ENCODE measurements at regions not wholly inside any gene's neighbourhood (a gene's known extent, or its start where the extent isn't known, plus 50 kb on each side); places are given as distances from the start of the nearest gene placed in this dataset.

DNA sequence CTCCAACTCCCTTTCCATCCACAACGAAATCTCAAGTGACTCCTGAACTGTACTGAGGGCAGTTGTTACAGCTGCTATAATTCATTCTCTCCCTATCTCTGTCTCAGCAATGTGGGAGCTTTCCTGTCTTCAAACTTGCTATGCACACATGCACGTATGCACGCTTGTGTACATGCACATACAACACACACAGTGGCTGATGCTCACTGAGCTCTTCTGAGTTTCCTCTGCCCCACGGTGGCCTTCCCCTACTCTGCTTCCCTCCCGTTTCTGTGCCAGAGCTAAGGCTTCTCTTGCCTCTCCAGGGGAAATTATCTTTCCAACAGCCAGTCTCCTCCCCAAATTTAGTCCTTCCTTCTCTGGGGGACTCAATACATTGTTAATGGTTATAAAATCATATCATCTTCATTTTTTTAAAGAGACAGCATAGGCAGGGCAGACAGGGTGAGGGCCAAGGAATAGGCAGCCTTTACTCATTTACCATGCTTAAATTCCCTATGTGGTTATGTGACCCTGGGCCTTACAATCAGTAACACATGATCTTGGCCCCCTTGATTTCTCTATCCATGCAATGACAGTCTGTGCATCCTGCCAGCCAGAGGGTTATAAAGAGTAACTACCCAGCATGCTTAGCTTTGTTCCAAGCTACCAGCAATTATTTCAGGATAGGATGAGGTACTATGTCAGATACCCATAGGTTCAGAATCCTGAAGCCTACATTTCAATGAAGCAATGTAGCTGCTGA is 111.9 kb upstream of the HMGA2 start:
- no peak for DNase-seq (ENCODE audit: low spot score)
- TF ChIP-seq, protein P1, sequence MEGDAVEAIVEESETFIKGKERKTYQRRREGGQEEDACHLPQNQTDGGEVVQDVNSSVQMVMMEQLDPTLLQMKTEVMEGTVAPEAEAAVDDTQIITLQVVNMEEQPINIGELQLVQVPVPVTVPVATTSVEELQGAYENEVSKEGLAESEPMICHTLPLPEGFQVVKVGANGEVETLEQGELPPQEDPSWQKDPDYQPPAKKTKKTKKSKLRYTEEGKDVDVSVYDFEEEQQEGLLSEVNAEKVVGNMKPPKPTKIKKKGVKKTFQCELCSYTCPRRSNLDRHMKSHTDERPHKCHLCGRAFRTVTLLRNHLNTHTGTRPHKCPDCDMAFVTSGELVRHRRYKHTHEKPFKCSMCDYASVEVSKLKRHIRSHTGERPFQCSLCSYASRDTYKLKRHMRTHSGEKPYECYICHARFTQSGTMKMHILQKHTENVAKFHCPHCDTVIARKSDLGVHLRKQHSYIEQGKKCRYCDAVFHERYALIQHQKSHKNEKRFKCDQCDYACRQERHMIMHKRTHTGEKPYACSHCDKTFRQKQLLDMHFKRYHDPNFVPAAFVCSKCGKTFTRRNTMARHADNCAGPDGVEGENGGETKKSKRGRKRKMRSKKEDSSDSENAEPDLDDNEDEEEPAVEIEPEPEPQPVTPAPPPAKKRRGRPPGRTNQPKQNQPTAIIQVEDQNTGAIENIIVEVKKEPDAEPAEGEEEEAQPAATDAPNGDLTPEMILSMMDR (IDR thresholded peaks at IDR 0.05; ENCODE audit: extremely low read depth, missing control alignments) = no peak

- DNase-seq (ENCODE audit: low spot score) = no peak
Measured at GRCh38 chr12:65715961-65716360, 108.3 kb upstream of the HMGA2 start.

DNA sequence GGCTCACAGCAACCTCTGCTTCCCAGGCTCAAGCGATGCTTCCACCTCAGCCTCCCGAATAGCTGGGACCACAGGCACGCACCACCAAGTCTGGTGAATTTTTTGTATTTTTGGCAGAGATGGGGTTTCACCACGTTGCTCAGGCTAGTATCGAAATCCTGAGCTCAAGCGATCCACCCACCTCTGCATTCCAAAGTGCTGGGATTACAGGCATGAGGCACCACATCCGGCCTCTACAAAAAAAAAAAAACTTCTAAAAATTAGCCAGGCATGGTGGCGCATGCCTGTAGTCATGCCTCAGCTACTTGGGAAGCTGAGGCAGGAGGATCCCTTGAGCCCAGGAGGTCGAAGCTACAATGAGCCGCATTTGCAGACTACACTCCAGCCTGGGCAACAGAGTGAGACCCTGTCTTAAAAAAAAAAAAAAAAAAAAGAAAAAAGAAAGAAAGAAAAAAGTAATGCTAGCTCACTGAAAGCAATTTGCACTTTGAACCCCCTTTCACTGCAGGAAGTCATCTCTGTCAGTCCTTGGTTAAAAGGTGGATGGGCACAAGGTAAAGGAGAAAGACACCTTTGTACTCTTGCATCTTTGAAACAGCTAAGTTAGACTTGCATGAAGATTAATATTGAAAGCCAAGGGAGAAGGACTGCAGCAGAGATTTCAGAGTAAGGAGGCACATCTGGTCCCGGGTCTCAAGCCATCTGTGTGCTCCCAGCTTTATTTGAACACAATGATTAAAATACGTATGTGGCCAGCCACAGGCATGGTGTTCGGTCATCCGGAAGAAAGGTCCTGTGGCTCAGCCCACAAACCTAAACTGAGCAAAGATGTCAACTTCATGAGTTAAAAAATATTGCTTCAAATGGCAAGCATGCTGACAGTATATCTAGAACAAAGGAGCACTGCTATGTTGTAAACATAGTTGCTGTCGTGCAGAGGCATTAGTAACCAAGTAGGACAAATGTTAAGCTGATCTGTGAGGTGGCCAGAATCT is 103.8 kb upstream of the HMGA2 start:
- TF ChIP-seq, protein P1 (IDR thresholded peaks at IDR 0.05; ENCODE audit: extremely low read depth, missing control alignments) = no peak

More at GRCh38 chr12:65715961-65716360, 108.3 kb upstream of the HMGA2 start:
- TF ChIP-seq, protein P1 (IDR thresholded peaks at IDR 0.05; ENCODE audit: extremely low read depth, missing control alignments) = no peak

GRCh38 chr12:65721541-65722190 is 102.6 kb upstream of the HMGA2 start:
- DNase-seq (ENCODE audit: low spot score) = no peak
- TF ChIP-seq, protein P1 (IDR thresholded peaks at IDR 0.05; ENCODE audit: extremely low read depth, missing control alignments) = no peak

More for the DNA sequence above, 103.8 kb upstream of the HMGA2 start:
- DNase-seq (ENCODE audit: low spot score) = no peak

DNA sequence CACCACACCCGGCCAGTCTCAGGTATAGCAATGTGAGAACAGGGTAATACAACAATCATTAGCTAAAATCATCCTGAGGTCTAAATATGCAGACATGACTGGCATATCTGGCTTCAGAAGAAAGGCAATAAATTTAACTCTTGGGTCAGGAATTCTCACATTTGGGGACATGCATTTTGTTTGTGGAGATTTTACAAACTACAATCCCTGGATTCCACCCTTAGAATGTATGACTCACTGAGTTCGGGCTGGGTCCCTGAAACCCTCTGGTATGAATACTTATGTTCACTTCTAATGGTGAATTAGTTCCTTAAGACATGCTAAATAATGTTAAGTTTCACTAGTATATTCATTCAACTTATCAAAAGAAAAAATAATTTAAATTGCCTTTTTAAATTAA is 98.9 kb upstream of the HMGA2 start:
- DNase-seq (ENCODE audit: low spot score) = no peak

GRCh38 chr12:65728455-65728847 is 95.8 kb upstream of the HMGA2 start:
- no peak for DNase-seq (ENCODE audit: low spot score)
- TF ChIP-seq, protein P1 (IDR thresholded peaks at IDR 0.05; ENCODE audit: extremely low read depth, missing control alignments) = no peak

More for the DNA sequence above, 98.9 kb upstream of the HMGA2 start:
- TF ChIP-seq, protein P1 (IDR thresholded peaks at IDR 0.05; ENCODE audit: extremely low read depth, missing control alignments) = no peak
